ENCODE measurements at regions not wholly inside any gene's neighbourhood (a gene's known extent, or its start where the extent isn't known, plus 50 kb on each side); places are given as distances from the start of the nearest gene placed in this dataset.
"Not testable (repeated sequence)": the region's sequence is repeated elsewhere in the genome, so short reads cannot be mapped to it uniquely, and the experiment has no call there.

DNA sequence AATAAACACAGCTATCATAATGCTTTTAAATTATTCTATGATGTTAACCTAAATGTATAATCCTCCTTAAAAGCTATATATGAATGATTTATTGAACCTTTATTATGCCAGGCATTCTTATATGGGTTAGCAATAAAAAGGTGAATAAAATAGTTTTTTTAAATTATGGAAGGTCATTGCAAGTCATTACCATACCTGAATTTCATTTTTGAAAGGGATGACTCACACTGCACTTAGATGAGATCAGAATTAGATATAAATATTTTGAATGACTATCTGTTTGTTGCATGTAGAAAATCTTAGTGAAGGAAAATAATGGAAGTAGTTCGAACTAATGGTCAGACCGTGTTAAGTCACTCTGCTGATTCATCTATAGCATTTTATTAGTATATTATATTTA is 822.3 kb downstream of the LUZP2 start:
- no peak for DNase-seq (ENCODE audit: low read depth)

GRCh38 chr11:25327656-25328055 is 830.8 kb downstream of the LUZP2 start:
- DNase-seq (ENCODE audit: low read depth), result no peak

- DNase-seq (ENCODE audit: low read depth), result no peak
Measured at GRCh38 chr11:25339281-25339680, 842.4 kb downstream of the LUZP2 start.

DNA sequence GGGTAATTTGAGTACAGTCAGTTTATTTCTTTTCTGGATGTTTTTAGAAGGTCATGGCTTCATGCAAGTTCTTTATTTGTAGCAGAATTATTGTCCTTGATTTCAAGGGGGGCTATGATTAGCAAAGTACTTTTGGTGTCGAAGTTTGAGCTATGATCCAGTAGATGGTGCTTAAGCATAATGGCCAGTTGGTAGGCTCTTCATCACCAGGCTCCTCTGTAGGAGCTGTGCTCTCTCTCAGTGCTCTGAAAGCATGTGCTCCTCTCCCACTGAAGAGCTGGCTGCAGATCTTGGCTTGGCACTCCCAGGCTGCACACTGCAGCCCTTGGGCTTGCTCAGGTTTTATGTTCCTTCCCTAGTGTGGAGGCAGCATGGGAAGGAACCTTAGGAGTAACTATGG is 852.7 kb downstream of the LUZP2 start:
- no peak for DNase-seq (ENCODE audit: low read depth)

GRCh38 chr11:25350899-25351803 is 854.3 kb downstream of the LUZP2 start:
- no peak for DNase-seq (ENCODE audit: low read depth)

- DNase-seq (ENCODE audit: low read depth), result no peak
Measured at GRCh38 chr11:25357133-25357532, 860.3 kb downstream of the LUZP2 start.

GRCh38 chr11:25377466-25377865 is 880.6 kb downstream of the LUZP2 start:
- DNase-seq (ENCODE audit: low read depth), result no peak

GRCh38 chr11:25396847-25397246 is 900.0 kb downstream of the LUZP2 start:
- no peak for DNase-seq (ENCODE audit: low read depth)

DNA sequence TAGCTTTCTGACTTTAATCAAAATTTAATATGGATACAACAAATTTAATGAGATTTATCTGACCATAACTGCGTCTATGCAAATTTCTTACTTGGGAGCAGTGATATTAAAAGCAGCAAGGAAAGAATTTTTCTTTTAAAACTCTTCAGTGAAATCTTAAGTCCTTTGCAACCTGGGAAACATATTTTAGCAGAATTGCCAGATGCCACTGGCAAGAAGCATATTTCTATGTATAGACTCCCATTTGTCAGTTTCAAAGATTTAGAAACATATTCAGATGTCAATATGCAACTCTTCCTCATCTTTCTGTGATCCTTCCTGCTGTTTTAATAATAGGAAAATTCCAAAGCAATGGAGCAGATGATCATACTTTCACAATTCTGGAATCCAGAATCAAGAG is 911.3 kb downstream of the LUZP2 start:
- no peak for DNase-seq (ENCODE audit: low read depth)

- DNase-seq (ENCODE audit: low read depth), result no peak
Measured at GRCh38 chr11:25415793-25416192, 916.1 kb upstream of the ANO3 start.

GRCh38 chr11:25423436-25424199 is 908.3 kb upstream of the ANO3 start:
- DNase-seq (ENCODE audit: low read depth), result no peak

- DNase-seq (ENCODE audit: low read depth), result no peak
Measured at GRCh38 chr11:25432376-25432775, 899.6 kb upstream of the ANO3 start.

GRCh38 chr11:25435197-25435596 is 896.7 kb upstream of the ANO3 start:
- no peak for DNase-seq (ENCODE audit: low read depth)

GRCh38 chr11:25436326-25436725 is 895.6 kb upstream of the ANO3 start:
- no peak for DNase-seq (ENCODE audit: low read depth)

DNA sequence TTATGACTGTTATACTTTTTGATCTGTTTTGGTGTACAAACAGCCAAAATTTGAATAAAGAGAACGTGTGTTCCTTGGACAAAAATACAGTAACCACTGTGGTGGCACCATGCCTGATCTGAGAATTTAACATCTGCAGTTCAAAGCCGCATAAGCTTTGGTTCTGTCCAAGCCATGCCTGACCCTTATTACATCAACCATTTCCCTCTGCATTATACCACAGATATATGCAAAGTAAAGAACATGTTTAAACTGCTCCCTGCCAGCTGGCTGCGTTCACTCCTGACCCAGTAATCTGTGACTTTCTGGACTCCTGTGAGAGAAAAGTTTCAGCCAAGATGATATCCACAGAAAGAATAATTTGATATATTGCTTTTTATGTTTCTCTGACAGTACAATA is 890.5 kb upstream of the ANO3 start:
- no peak for DNase-seq (ENCODE audit: low read depth)

- no peak for DNase-seq (ENCODE audit: low read depth)
Measured at GRCh38 chr11:25449091-25449490, 882.8 kb upstream of the ANO3 start.

- no peak for DNase-seq (ENCODE audit: low read depth)
Measured at GRCh38 chr11:25453471-25453870, 878.5 kb upstream of the ANO3 start.

DNA sequence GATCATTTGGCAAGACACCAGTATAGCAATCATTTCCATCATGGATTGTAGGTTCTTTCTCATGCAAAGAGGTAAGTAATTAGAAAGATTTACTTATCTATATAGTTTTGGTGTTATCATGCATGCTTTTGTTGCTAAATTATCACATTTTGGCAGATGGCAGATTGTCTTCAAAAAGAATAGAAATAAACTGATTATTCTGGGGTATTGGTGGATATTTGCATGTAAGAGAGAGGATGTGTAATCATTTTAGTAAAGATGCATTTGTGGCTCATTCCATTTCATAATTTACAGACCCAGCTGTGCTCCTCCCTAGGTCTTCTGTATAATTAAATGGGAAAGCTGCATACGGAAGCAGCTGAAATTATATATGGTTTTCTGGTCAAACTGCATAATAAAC is 875.7 kb upstream of the ANO3 start:
- no peak for DNase-seq (ENCODE audit: low read depth)

GRCh38 chr11:25483915-25484635 is 847.9 kb upstream of the ANO3 start:
- DNase-seq (ENCODE audit: low read depth), result no peak

DNA sequence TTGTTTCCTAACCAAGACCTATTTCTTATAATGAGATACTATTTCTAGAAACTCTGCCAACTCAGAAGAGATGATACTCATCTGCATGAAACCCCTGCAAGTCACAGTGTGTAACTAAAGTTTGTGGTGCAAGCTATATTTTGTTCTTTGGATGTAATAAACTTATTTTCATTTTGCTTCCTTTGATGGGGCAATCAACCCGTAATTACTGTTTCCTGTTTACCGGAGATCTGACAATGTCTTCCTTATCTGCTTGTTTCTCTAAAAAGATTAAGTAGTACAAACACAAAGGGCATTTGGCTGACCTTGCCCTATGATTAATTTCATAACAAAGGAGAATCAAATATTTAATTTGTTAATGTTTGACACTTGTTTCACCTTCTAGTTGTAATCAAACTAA is 846.6 kb upstream of the ANO3 start:
- DNase-seq (ENCODE audit: low read depth), result no peak

GRCh38 chr11:25486338-25486737 is 845.6 kb upstream of the ANO3 start:
- not testable (repeated sequence) for DNase-seq (ENCODE audit: low read depth)

GRCh38 chr11:25488176-25488575 is 843.8 kb upstream of the ANO3 start:
- not testable (repeated sequence) for DNase-seq (ENCODE audit: low read depth)

GRCh38 chr11:25501426-25501825 is 830.5 kb upstream of the ANO3 start:
- DNase-seq (ENCODE audit: low read depth), result not testable (repeated sequence)
